Neural cell (in vitro differentiated cells): ENCODE measurements at regions not wholly inside any gene's neighbourhood (a gene's known extent, or its start where the extent isn't known, plus 50 kb on each side); places are given as distances from the start of the nearest gene placed in this dataset.

Source experiments
- H2AFZ ChIP-seq: fragments of 200-600, 300-800 bp; sonication (generic), shearing (Covaris generic); 2 replicates; pipeline ENCODE4 v1.6.0; 2014; ENCODE audit warnings: low read depth, mild to moderate bottlenecking, antibody characterized with exemption, low read length, moderate library complexity
- H3F3A ChIP-seq: fragments of 200-600 bp; shearing (Covaris generic); 2 replicates; pipeline ENCODE4 v1.6.1; 2016; ENCODE audit warnings: mild to moderate bottlenecking, moderate library complexity, mixed read lengths, antibody characterized with exemption, low read length; ENCODE audit not compliant: insufficient read depth, poor library complexity, severe bottlenecking
- H3K27ac ChIP-seq: fragments of 200-600, 300-800 bp; sonication (generic), shearing (Covaris generic); 2 replicates; pipeline ENCODE4 v1.5.1; 2014; ENCODE audit warnings: mild to moderate bottlenecking, low read length, moderate library complexity
- H3K27me3 ChIP-seq: fragments of 300-800, 200-600 bp; sonication (generic), shearing (Covaris generic); 2 replicates; pipeline ENCODE4 v1.6.0; 2014; ENCODE audit warnings: mild to moderate bottlenecking, low read depth, low read length, moderate library complexity; ENCODE audit not compliant: insufficient read depth
- H3K36me3 ChIP-seq: fragments of 300-800, 200-600 bp; sonication (generic), shearing (Covaris generic); 2 replicates; pipeline ENCODE4 v1.5.1; 2014; ENCODE audit warnings: mild to moderate bottlenecking, antibody characterized with exemption, low read length, moderate library complexity; ENCODE audit not compliant: insufficient read depth
- H3K4me2 ChIP-seq: fragments of 300-800, 200-600 bp; sonication (generic), shearing (Covaris generic); 2 replicates; pipeline ENCODE4 v1.6.0; 2014; ENCODE audit warnings: mild to moderate bottlenecking, low read length
- H3K4me3 ChIP-seq: fragments of 300-800, 200-600 bp; sonication (generic), shearing (Covaris generic); 2 replicates; pipeline ENCODE4 v1.5.1; 2014; ENCODE audit warnings: mild to moderate bottlenecking, low read length, moderate library complexity
- H3K79me2 ChIP-seq: fragments of 200-600 bp; shearing (Covaris generic); replicated peaks from 2 replicates; pipeline ENCODE4 v1.6.0; 2014; ENCODE audit warnings: mild to moderate bottlenecking, low read length, moderate library complexity; ENCODE audit not compliant: insufficient read depth
- H3K9ac ChIP-seq: fragments of 300-800, 200-600 bp; sonication (generic), shearing (Covaris generic); 2 replicates; pipeline ENCODE4 v1.6.1; 2016; ENCODE audit warnings: mild to moderate bottlenecking, low read length, mixed read lengths
- H3K9me2 ChIP-seq: fragments of 200-600 bp; shearing (Covaris generic); 2 replicates; pipeline ENCODE4 v1.6.1; 2016; ENCODE audit warnings: mild to moderate bottlenecking, low read length, mixed read lengths; ENCODE audit not compliant: insufficient read depth
- H3K9me3 ChIP-seq: fragments of 200-600, 300-800 bp; sonication (generic), shearing (Covaris generic); 2 replicates; pipeline ENCODE4 v1.6.1; 2016; ENCODE audit warnings: mild to moderate bottlenecking, mixed run types, low read length, moderate library complexity, mixed read lengths
- H4K20me1 ChIP-seq: fragments of 200-600 bp; shearing (Covaris generic); 2 replicates; pipeline ENCODE4 v1.6.1; 2016; ENCODE audit warnings: mild to moderate bottlenecking, mixed run types; ENCODE audit not compliant: insufficient read depth
- CTCF ChIP-seq: fragments of 450-650 bp; IDR thresholded peaks from 2 replicates; pipeline ENCODE4 v1.5.1; 2014; ENCODE audit warnings: antibody characterized with exemption, mild to moderate bottlenecking, moderate library complexity; ENCODE audit not compliant: poor library complexity, severe bottlenecking
- EP300 ChIP-seq: fragments of 450-650 bp; conservative IDR thresholded peaks from 2 replicates; pipeline ENCODE4 v1.6.1; 2014; ENCODE audit warnings: antibody characterized with exemption, mild to moderate bottlenecking, moderate library complexity; ENCODE audit not compliant: poor library complexity, severe bottlenecking
- EZH2 ChIP-seq: fragments of 200-600, 300-800 bp; shearing (Covaris generic), sonication (generic); IDR thresholded peaks from 2 replicates; pipeline ENCODE4 v1.6.1; 2014; ENCODE audit warnings: antibody characterized with exemption, low read length, borderline replicate concordance, mild to moderate bottlenecking; ENCODE audit not compliant: insufficient read depth, poor library complexity, severe bottlenecking
- MXI1 ChIP-seq: fragments of 450-650 bp; conservative IDR thresholded peaks from 2 replicates; pipeline ENCODE4 v1.6.1; 2014; ENCODE audit warnings: antibody characterized with exemption, mild to moderate bottlenecking; ENCODE audit not compliant: poor library complexity, severe bottlenecking
- POLR2AphosphoS5 ChIP-seq: IDR thresholded peaks from 2 replicates; pipeline ENCODE4 v1.6.1; 2012
- RAD21 ChIP-seq: fragments of 450-650 bp; conservative IDR thresholded peaks from 2 replicates; pipeline ENCODE4 v1.6.1; 2014; ENCODE audit warnings: antibody characterized with exemption, mild to moderate bottlenecking, moderate library complexity
- REST ChIP-seq: IDR thresholded peaks from 2 replicates; pipeline ENCODE4 v1.6.1; 2012; ENCODE audit warnings: borderline replicate concordance
- SMC3 ChIP-seq: fragments of 450-650 bp; conservative IDR thresholded peaks from 2 replicates; pipeline ENCODE4 v1.6.1; 2014; ENCODE audit warnings: antibody characterized with exemption, mild to moderate bottlenecking, moderate library complexity; ENCODE audit not compliant: poor library complexity
- TAF1 ChIP-seq: IDR thresholded peaks from 2 replicates; pipeline ENCODE4 v1.6.1; 2012; ENCODE audit warnings: low read depth

DNA sequence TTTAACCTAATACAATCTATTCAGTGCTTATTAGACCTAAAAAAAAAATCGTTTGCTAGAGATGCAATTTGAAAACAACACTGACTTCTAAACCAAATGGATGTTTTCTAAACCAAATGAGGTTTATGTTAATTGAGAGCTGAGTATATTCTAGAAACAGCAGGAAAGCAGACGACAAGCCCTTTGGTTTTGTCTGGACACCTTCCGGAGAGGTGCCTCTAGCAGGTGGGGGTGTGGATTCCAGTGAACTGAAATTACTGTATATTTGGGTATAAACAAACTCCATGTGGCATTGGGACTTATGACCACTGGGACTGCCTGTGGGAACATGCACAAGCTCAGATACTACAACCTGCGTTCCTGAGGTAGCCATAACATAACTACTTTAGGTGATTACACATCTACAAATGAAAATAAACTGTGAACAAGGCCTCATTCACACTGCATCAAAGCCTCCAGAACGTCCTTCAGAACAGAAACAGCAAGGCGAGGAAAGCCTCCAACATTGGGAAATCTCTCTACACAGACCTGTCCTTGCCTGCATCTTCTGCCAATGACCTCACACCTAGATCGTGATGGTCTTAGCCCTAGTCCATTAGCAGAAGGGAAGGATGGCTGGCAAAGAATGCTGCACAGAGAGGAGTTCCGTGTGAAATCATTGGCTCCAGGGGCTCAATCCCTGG is 206.8 kb upstream of the FOXQ1 start:
- no peaks in the 10 kb centered on the region for H4K20me1 ChIP-seq
- H3F3A ChIP-seq: no peaks in the 10 kb centered on the region
- H3K9ac ChIP-seq: no peak overlapping the region
- no peaks in the 10 kb centered on the region for H3K9me2 ChIP-seq
- no peak overlapping the region for H3K27ac ChIP-seq
- H3K9me3 ChIP-seq: no peaks in the 10 kb centered on the region
- no peaks in the 10 kb centered on the region for H3K79me2 ChIP-seq
- H3K4me2 ChIP-seq: no peak overlapping the region
- peaks cover 53% of the 10 kb centered on the region for H3K27me3 ChIP-seq
- no peak overlapping the region for H3K4me3 ChIP-seq
- no peaks in the 10 kb centered on the region for H3K36me3 ChIP-seq
- H2AFZ ChIP-seq: no peak overlapping the region
- TF ChIP-seq POLR2AphosphoS5 (no peak), CTCF (no peak), EP300 (no peak), TAF1 (no peak), SMC3 (no peak), REST (no peak)

DNA sequence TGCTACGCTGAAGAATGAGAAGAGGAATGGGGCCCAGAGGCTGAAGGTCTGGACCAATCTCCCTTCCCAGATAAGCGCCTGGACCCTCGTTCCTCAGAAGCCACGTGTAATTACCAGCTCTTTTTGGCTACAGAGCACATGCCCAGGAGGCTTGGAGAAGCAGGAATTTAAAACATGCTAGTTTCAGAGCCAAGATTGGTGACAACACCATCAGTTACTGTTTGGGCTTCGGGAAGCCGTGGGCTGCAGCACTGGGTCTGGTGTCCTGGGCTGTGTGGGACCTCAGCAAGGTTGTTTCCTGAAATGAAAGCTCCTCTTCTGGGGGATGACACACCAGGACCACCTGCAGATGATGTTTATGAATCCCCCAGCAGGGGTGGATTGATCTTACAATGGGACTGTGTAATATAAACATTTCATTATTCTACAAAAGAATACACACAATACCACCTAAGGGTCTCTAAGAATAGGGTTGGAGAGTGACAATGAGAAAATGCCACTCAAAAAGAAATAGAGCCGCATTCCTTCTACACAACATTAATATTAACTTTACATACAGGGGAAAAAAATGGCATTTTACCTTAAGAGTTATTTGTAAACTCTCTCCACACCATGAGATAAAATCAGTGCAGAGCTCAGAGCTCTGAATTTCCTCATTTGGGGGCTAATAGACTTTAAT is 207.8 kb upstream of the FOXQ1 start:
- no peaks in the 10 kb centered on the region for H3K36me3 ChIP-seq
- no peaks in the 10 kb centered on the region for H3F3A ChIP-seq
- H3K9me2 ChIP-seq: no peaks in the 10 kb centered on the region
- no peak overlapping the region for H3K27ac ChIP-seq
- H3K4me2 ChIP-seq: no peak overlapping the region
- no peaks in the 10 kb centered on the region for H3K9me3 ChIP-seq
- H3K4me3 ChIP-seq: no peak overlapping the region
- no peak overlapping the region for H3K9ac ChIP-seq
- H2AFZ ChIP-seq: no peak overlapping the region
- H4K20me1 ChIP-seq: no peaks in the 10 kb centered on the region
- no peaks in the 10 kb centered on the region for H3K79me2 ChIP-seq
- H3K27me3 ChIP-seq: peaks cover 53% of the 10 kb centered on the region
- TF ChIP-seq MXI1: no peak
- TF ChIP-seq EP300: no peak
- no peak for TF ChIP-seq CTCF
- no peak for TF ChIP-seq SMC3
- no peak for TF ChIP-seq EZH2
- TF ChIP-seq TAF1: no peak
- no peak for TF ChIP-seq RAD21
- TF ChIP-seq REST: no peak
- TF ChIP-seq POLR2AphosphoS5: no peak
